NCI-H128 (cell line): ENCODE measurements at regions not wholly inside any gene's neighbourhood (a gene's known extent, or its start where the extent isn't known, plus 50 kb on each side); places are given as distances from the start of the nearest gene placed in this dataset.

Experiments
- DNase-seq: peaks from one replicate; lab custom pipeline; 2025; ENCODE audit not compliant: unreplicated experiment; lab: John Stamatoyannopoulos, UW

- DNase-seq, result no peak
Observed at GRCh38 chr6:101286146-101286545, 107.4 kb upstream of the GRIK2 start.

- no peak for DNase-seq
Observed at GRCh38 chr6:101290346-101290745, 103.2 kb upstream of the GRIK2 start.

DNA sequence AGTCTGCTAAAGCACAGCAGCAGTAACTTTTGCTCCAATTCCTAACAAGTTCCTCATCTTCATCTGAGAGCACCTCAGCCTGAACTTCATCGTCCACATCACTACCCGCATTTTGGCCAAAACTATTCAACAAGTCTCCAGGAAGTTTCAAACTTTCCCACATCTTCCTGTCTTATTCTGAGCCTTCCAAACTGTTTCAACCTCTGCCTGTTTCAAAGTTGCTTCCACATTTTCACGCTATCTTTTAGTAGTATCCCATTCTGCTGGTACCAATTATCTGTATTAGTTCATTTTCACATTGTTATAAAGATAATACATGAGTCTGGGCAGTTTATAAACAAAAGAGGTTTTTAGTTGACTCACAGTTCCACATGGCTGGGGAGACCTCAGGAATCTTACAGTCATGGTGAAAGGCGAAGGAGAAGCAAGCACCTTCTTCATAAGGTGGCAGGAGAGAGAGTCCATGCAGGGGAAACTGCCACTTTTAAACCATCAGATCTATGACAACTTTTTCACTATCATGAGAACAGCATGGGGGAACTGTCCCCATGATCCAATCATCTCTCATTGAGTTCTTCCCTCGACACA lies 99.4 kb upstream of the GRIK2 start:
- DNase-seq, result no peak

- DNase-seq, result no peak
Observed at GRCh38 chr6:101294676-101295075, 98.8 kb upstream of the GRIK2 start.

DNA sequence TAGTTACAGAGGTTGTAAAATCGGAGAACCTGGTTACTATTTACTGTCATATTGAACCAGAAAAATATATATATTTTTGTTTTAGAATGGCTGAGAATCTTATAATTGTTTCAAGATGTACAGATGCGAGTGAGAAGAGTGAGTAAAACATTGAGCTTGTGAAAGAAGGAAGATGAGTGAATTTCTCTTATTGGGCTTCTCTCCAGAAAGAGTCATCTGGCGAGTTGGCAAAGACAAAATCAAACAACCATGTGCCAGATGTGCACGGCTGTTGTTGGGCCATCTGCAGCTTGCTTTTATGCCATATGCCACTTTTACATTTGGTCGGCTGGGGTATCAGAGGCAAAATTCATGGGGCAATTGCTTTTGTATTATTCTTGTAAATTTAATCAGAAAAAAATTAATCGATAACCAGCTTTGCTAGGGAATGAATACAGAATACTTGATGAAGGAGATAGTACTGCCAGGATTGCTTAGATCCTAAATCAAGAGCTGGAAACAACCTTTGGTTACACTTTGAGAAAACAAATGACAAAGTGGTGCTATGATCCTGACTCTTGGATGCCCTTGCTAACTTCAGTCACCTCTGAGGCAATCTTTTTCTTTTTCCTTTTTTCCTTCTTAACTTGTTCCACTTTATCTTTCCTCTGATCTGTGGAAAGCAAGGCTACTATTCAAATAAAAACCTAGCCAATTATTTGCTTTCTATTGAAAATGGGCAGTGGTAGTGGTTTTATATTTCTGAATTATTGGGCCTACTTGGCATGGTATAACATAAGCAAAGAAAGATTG lies 97.1 kb upstream of the GRIK2 start:
- DNase-seq, result no peak

- DNase-seq, result no peak
Observed at GRCh38 chr6:101302593-101302992, 90.9 kb upstream of the GRIK2 start.

DNA sequence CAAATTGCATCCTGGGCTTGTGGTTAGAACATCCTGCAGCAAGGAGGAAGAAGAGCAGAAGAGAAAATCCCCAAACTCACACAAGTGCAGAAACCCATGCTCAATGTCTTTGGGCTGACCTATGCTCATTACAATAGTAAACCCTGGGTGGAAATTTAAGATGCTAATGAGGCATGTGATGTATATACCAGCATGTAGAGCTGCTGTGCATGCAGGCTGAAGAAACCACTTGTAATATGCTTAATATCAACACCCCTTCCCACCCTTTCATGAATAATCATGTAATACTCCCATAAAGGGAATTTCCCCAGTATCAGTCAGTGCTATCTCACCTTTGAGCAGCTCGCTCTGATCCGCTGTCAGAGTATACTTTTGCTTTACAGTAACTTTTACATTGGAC lies 90.0 kb upstream of the GRIK2 start:
- DNase-seq, result no peak

GRCh38 chr6:101312652-101313051 lies 80.9 kb upstream of the GRIK2 start:
- DNase-seq, result no peak

- DNase-seq, result no peak
Observed at GRCh38 chr6:101322921-101323320, 70.6 kb upstream of the GRIK2 start.

- DNase-seq, result no peak
Observed at GRCh38 chr6:101326411-101326810, 67.1 kb upstream of the GRIK2 start.

GRCh38 chr6:101341926-101342325 lies 51.6 kb upstream of the GRIK2 start:
- no peak for DNase-seq
